Adrenal gland (tissue), 5 donors: ENCODE measurements at regions not wholly inside any gene's neighbourhood (a gene's known extent, or its start where the extent isn't known, plus 50 kb on each side); places are given as distances from the start of the nearest gene placed in this dataset.

Experiments used
- CTCF ChIP-seq, 6 experiments: fragments of 450-650 bp in 4 of 6; fragments of 200-600 bp in 2 of 6; sonication (generic) in 1 of 6; IDR thresholded peaks; 1 replicate in 5 of 6; 2 replicates in 1 of 6; pipeline versions ENCODE4 v1.5.1 to v1.8.0; 2016 to 2021; ENCODE audit warnings: antibody characterized with exemption in 6 of 6, mild to moderate bottlenecking in 2 of 6, moderate library complexity in 1 of 6
- POLR2A ChIP-seq, 2 donors: fragments of 450-650 bp; IDR thresholded peaks; one replicate each; pipeline ENCODE4 v1.6.1; 2017; ENCODE audit warnings: antibody characterized with exemption in 2 of 2, mild to moderate bottlenecking in 2 of 2, moderate library complexity in 1 of 2
- donor health status: DM: no; HTN: no; CAD: no.

GRCh38 chr14:54225457-54226060 lies 171.2 kb upstream of the CDKN3 start:
- TF ChIP-seq CTCF (IDR thresholded peaks at IDR 0.05) = no peak
- no peak for TF ChIP-seq POLR2A (IDR thresholded peaks at IDR 0.05)
